MM.1S (cell line): ENCODE measurements at regions not wholly inside any gene's neighbourhood (a gene's known extent, or its start where the extent isn't known, plus 50 kb on each side); places are given as distances from the start of the nearest gene placed in this dataset.

Experiments
- EZH2 ChIP-seq: fragments of 300-600 bp; sonication (generic); optimal IDR thresholded peaks from 2 replicates; pipeline ENCODE3; 2017; ENCODE audit warnings: low read depth, mild to moderate bottlenecking, antibody characterized with exemption, low read length, mixed read lengths
- EZH2phosphoT487 ChIP-seq: fragments of 300-600 bp; sonication (generic); IDR thresholded peaks from 2 replicates; pipeline ENCODE4 v1.6.1; 2018; ENCODE audit warnings: antibody characterized with exemption, low read length
- TF ChIP-seq, protein P1 (sequence below): fragments of 300-600 bp; sonication (generic); IDR thresholded peaks from 2 replicates; pipeline ENCODE4 v1.5.1; 2016; ENCODE audit warnings: antibody characterized with exemption, low read length, mixed read lengths

DNA sequence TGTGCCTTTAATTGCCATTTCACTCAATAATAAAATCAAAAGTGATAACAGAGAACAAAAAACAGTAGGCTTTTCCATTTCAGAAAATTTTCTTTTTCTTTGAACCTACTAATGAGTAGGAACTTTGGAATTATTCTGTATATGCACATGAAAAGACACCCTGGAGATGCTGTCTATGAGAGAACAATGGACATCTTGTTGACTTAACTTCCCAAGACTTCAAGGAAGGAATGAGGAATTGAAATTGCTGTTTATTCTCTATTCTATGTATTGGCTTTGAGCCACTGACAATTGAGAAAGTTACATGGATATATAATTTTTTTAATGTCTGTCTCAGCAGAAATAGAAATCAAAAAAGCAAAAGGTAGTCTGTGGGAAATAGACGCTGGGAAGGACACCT is 98.6 kb upstream of the PCSK2 start:
- TF ChIP-seq, protein P1, sequence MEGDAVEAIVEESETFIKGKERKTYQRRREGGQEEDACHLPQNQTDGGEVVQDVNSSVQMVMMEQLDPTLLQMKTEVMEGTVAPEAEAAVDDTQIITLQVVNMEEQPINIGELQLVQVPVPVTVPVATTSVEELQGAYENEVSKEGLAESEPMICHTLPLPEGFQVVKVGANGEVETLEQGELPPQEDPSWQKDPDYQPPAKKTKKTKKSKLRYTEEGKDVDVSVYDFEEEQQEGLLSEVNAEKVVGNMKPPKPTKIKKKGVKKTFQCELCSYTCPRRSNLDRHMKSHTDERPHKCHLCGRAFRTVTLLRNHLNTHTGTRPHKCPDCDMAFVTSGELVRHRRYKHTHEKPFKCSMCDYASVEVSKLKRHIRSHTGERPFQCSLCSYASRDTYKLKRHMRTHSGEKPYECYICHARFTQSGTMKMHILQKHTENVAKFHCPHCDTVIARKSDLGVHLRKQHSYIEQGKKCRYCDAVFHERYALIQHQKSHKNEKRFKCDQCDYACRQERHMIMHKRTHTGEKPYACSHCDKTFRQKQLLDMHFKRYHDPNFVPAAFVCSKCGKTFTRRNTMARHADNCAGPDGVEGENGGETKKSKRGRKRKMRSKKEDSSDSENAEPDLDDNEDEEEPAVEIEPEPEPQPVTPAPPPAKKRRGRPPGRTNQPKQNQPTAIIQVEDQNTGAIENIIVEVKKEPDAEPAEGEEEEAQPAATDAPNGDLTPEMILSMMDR, result no peak
- no peak for TF ChIP-seq EZH2
- TF ChIP-seq EZH2phosphoT487, result no peak
